HCT116 (cell line): ENCODE measurements at regions not wholly inside any gene's neighbourhood (a gene's known extent, or its start where the extent isn't known, plus 50 kb on each side); places are given as distances from the start of the nearest gene placed in this dataset.

Experiments used
- ATAC-seq: fragments of 200-7000 bp; cut with Tn5 transposase; 2 replicates; pipeline ENCODE4 v1.9.1; 2020; ENCODE audit warnings: mild to moderate bottlenecking, moderate library complexity
- BruUV-seq: library from RNA; stranded (reverse); fragments of 400-500 nt; replicated peaks from 2 replicates; lab custom pipeline; 2021; lab: Mats Ljungman, UMichigan
- CTCF ChIA-PET: fragments of 300-600 bp; sonication (Branson Sonifier 250); formaldehyde crosslinking; loops from one replicate; lab custom pipeline; 2021; ENCODE audit warnings: antibody characterized with exemption; lab: Charles Lee
- POLR2A ChIA-PET: fragments of 300-600, 350-600 bp; sonication (Branson Sonifier 250); formaldehyde crosslinking; loops from one replicate; lab custom pipeline; 2021; ENCODE audit warnings: antibody characterized with exemption; lab: Charles Lee
- RAD21 ChIA-PET, 2 experiments: fragments of 300-600 bp; sonication (Branson Sonifier 250); formaldehyde crosslinking; loops; one replicate each; lab custom pipeline; 2023; ENCODE audit warnings: low total read pairs in 2 of 2; ENCODE audit not compliant: uncharacterized antibody in 2 of 2, unreplicated experiment in 2 of 2, low non-redundant PET in 1 of 2; lab: Charles Lee
- DNase-seq: peaks from one replicate; pipeline ENCODE4 v3.0.0-alpha.2; 2010; ENCODE audit warnings: low read depth, low spot score
- H2AFZ ChIP-seq: fragments of 200-600 bp; shearing (Covaris generic), sonication (generic); 2 replicates; pipeline ENCODE4 v1.6.1; 2017; ENCODE audit warnings: low read depth, mixed run types, mixed read lengths, antibody characterized with exemption, low read length; ENCODE audit not compliant: poor library complexity, severe bottlenecking
- H3K27ac ChIP-seq: 2 replicates; pipeline ENCODE4 v1.5.1; 2012; ENCODE audit warnings: low read depth, low read length
- H3K27me3 ChIP-seq: fragments of 200-600 bp; sonication (generic); 2 replicates; pipeline ENCODE4 v1.6.1; 2016; ENCODE audit warnings: mixed run types, low read length, mixed read lengths; ENCODE audit not compliant: insufficient read depth
- H3K36me3 ChIP-seq, 2 experiments: fragments of 200-500 bp in 1 of 2; fragments of 200-600 bp in 1 of 2; sonication (Bioruptor generic) in 1 of 2; sonication (generic) in 1 of 2; 2 replicates each; pipeline versions ENCODE4 v1.5.1 to v1.6.1; 2014 to 2016; ENCODE audit warnings: low read length in 2 of 2, inconsistent platforms in 1 of 2, mixed read lengths in 1 of 2, mixed run types in 1 of 2; ENCODE audit not compliant: insufficient read depth in 2 of 2, control insufficient read depth in 1 of 2
- H3K4me1 ChIP-seq, 2 experiments: fragments of 200-600 bp in 1 of 2; sonication (generic) in 1 of 2; 2 replicates each; pipeline versions ENCODE4 v1.5.1 to v1.6.1; 2012 to 2017; ENCODE audit warnings: low read length in 2 of 2, inconsistent platforms in 1 of 2, mild to moderate bottlenecking in 1 of 2, mixed read lengths in 1 of 2, mixed run types in 1 of 2, moderate library complexity in 1 of 2; ENCODE audit not compliant: insufficient read depth in 2 of 2, control insufficient read depth in 1 of 2
- H3K4me2 ChIP-seq: fragments of 200-600 bp; sonication (generic); 2 replicates; pipeline ENCODE4 v1.6.1; 2017; ENCODE audit warnings: mixed run types, low read length, mixed read lengths
- H3K4me3 ChIP-seq, 2 experiments: fragments of 200-600 bp in 1 of 2; sonication (generic) in 1 of 2; replicated peaks in 1 of 2; 2 replicates each; pipeline ENCODE4 v1.5.1; 2011 to 2016; ENCODE audit warnings: low read length in 2 of 2, control low read depth in 1 of 2, low read depth in 1 of 2, mild to moderate bottlenecking in 1 of 2, mixed read lengths in 1 of 2, mixed run types in 1 of 2
- H3K79me2 ChIP-seq: fragments of 200-600 bp; sonication (generic); 2 replicates; pipeline ENCODE4 v1.6.1; 2017; ENCODE audit warnings: mild to moderate bottlenecking, mixed run types, low read length, moderate library complexity, mixed read lengths; ENCODE audit not compliant: insufficient read depth
- H3K9ac ChIP-seq: fragments of 200-600 bp; sonication (generic); 2 replicates; pipeline ENCODE4 v1.6.1; 2016; ENCODE audit warnings: low read length, mixed read lengths
- H3K9me2 ChIP-seq: fragments of 200-600 bp; sonication (generic), shearing (Covaris generic); 2 replicates; pipeline ENCODE4 v1.6.1; 2017; ENCODE audit warnings: mixed run types, mild to moderate bottlenecking, moderate library complexity; ENCODE audit not compliant: insufficient read depth
- H3K9me3 ChIP-seq, 2 experiments: fragments of 200-500 bp in 1 of 2; fragments of 200-600 bp in 1 of 2; sonication (Bioruptor generic) in 1 of 2; sonication (generic) in 1 of 2; 2 replicates each; pipeline ENCODE4 v1.6.1; 2014 to 2017; ENCODE audit warnings: low read length in 2 of 2, mixed read lengths in 2 of 2, inconsistent platforms in 1 of 2, low read depth in 1 of 2, mild to moderate bottlenecking in 1 of 2, mixed run types in 1 of 2, moderate library complexity in 1 of 2; ENCODE audit not compliant: control insufficient read depth in 1 of 2, insufficient read depth in 1 of 2
- H4K20me1 ChIP-seq: fragments of 200-600 bp; sonication (generic), shearing (Covaris generic); 2 replicates; pipeline ENCODE4 v1.6.1; 2017; ENCODE audit warnings: mixed run types, mild to moderate bottlenecking, moderate library complexity; ENCODE audit not compliant: insufficient read depth
- CBX3 ChIP-seq: IDR thresholded peaks from 2 replicates; pipeline ENCODE4 v1.6.1; 2012; ENCODE audit warnings: low read depth
- CEBPB ChIP-seq: IDR thresholded peaks from 2 replicates; pipeline ENCODE4 v1.6.1; 2012; ENCODE audit warnings: low read depth
- EGR1 ChIP-seq: IDR thresholded peaks from 2 replicates; pipeline ENCODE4 v1.6.1; 2012; ENCODE audit warnings: low read depth
- ELF1 ChIP-seq: IDR thresholded peaks from 2 replicates; pipeline ENCODE4 v1.6.1; 2012; ENCODE audit warnings: low read depth, borderline replicate concordance
- EZH2 ChIP-seq: fragments of 200-600 bp; sonication (generic); IDR thresholded peaks from 2 replicates; pipeline ENCODE4 v1.6.1; 2017; ENCODE audit warnings: antibody characterized with exemption, mixed run types
- EZH2phosphoT487 ChIP-seq: fragments of 200-600 bp; IDR thresholded peaks from 2 replicates; pipeline ENCODE4 v1.6.1; 2018; ENCODE audit warnings: antibody characterized with exemption, borderline replicate concordance
- FOSL1 ChIP-seq: IDR thresholded peaks from 2 replicates; pipeline ENCODE4 v1.6.1; 2012; ENCODE audit warnings: low read depth
- JUND ChIP-seq: IDR thresholded peaks from 2 replicates; pipeline ENCODE4 v1.6.1; 2012
- POLR2AphosphoS5 ChIP-seq: IDR thresholded peaks from 2 replicates; pipeline ENCODE4 v1.6.1; 2011; ENCODE audit warnings: mild to moderate bottlenecking, low read depth, low read length, moderate library complexity
- SIN3A ChIP-seq: IDR thresholded peaks from 2 replicates; pipeline ENCODE4 v1.6.1; 2012; ENCODE audit warnings: low read depth
- SP1 ChIP-seq: IDR thresholded peaks from 2 replicates; pipeline ENCODE4 v1.6.1; 2012; ENCODE audit warnings: low read depth
- TCF7L2 ChIP-seq: IDR thresholded peaks from 2 replicates; pipeline ENCODE4 v1.7.0; 2011; ENCODE audit warnings: borderline replicate concordance, inconsistent platforms; ENCODE audit not compliant: insufficient read depth, insufficient read length; ENCODE audit errors: extremely low read depth
- YY1 ChIP-seq: IDR thresholded peaks from 2 replicates; pipeline ENCODE4 v1.6.1; 2011; ENCODE audit warnings: low read length, low read depth, moderate library complexity, mild to moderate bottlenecking; ENCODE audit not compliant: insufficient replicate concordance; ENCODE audit errors: extremely low read depth
- intact Hi-C: fragments of 100-400 bp; cut with micrococcal nuclease; formaldehyde crosslinking; loops from 2 replicates; pipeline ENCODE4 v1.10.0; 2022
- TF ChIP-seq, protein P1 (sequence below), 3 experiments: fragments of 200-600 bp in 1 of 3; sonication (generic) in 1 of 3; IDR thresholded peaks in 2 of 3; conservative IDR thresholded peaks in 1 of 3; 2 replicates each; pipeline ENCODE4 v1.5.1; 2012 to 2017; ENCODE audit warnings: low read depth in 2 of 3, low read length in 2 of 3, antibody characterized with exemption in 1 of 3, borderline replicate concordance in 1 of 3, control low read depth in 1 of 3, mild to moderate bottlenecking in 1 of 3, mixed read lengths in 1 of 3, mixed run types in 1 of 3, moderate library complexity in 1 of 3; ENCODE audit not compliant: insufficient read depth in 1 of 3

DNA sequence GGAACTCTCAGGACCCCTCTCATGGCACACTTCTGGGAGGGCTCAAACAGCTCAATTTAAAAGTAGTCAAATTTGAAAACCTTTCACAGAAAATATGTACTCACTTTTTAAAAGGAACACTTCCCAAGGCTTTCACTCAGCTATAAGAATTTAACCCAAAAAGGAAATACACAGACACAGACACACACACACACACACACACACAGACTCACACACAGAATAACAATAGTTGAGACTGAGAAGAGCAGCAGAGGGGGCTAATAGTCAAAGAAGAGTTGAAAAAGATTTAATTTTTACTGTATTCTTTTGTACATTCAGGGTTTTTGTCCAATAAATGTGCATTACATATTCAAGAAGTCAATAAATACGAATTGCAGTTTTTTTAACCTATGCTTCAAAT, 211.4 kb downstream of the HACE1 start:
- Histone ChIP-seq H3K9ac (no peak overlapping the region), H2AFZ (no peak overlapping the region), H3K36me3 (no peaks in the 10 kb centered on the region), H3K27ac (no peak overlapping the region), H3K4me2 (no peak overlapping the region), H4K20me1 (no peaks in the 10 kb centered on the region), H3K4me3 (no peak overlapping the region), H3K9me2 (no peaks in the 10 kb centered on the region), H3K27me3 (no peaks in the 10 kb centered on the region), H3K9me3 (no peaks in the 10 kb centered on the region), H3K79me2 (no peaks in the 10 kb centered on the region), H3K4me1 (no peaks in the 10 kb centered on the region)
- no peak for DNase-seq
- no peak for ATAC-seq
- ChIA-PET RAD21 (no interaction called here), CTCF (no interaction called here), POLR2A (no interaction called here)
- no peak for TF ChIP-seq CBX3
- TF ChIP-seq POLR2AphosphoS5, result no peak
- no peak for TF ChIP-seq EGR1
- no peak for TF ChIP-seq SP1
- TF ChIP-seq EZH2phosphoT487, result no peak
- no peak for TF ChIP-seq SIN3A
- TF ChIP-seq, protein P1, sequence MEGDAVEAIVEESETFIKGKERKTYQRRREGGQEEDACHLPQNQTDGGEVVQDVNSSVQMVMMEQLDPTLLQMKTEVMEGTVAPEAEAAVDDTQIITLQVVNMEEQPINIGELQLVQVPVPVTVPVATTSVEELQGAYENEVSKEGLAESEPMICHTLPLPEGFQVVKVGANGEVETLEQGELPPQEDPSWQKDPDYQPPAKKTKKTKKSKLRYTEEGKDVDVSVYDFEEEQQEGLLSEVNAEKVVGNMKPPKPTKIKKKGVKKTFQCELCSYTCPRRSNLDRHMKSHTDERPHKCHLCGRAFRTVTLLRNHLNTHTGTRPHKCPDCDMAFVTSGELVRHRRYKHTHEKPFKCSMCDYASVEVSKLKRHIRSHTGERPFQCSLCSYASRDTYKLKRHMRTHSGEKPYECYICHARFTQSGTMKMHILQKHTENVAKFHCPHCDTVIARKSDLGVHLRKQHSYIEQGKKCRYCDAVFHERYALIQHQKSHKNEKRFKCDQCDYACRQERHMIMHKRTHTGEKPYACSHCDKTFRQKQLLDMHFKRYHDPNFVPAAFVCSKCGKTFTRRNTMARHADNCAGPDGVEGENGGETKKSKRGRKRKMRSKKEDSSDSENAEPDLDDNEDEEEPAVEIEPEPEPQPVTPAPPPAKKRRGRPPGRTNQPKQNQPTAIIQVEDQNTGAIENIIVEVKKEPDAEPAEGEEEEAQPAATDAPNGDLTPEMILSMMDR (IDR thresholded peaks at IDR 0.05 in 2 of 3, conservative IDR thresholded peaks at IDR 0.05 in 1 of 3; ENCODE audit: borderline replicate concordance in 1 of 3, insufficient read depth in 1 of 3, low read depth in 2 of 3, low read length in 2 of 3), result no peak
- TF ChIP-seq ELF1, result no peak
- intact Hi-C loops, result no loop called here
- no TSS peak for BruUV-seq

DNA sequence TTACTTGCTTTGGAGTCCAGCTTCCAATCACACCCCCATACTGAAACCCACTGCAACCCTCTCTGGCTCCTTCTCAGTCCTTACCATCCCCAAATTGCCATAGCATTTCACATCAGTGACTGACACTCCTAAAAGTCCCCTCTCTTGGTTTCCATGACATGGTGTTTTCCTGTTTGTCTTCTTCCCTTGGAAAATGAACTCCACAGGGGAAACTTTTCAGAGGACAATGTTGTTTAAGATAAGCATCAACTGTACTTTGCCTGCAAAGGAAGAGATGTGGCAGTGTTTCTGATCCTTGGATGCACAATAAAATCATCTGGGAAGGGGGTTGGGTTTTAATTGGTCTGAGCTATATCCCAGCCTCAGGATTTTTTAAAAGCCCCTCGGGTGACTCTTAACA, 214.9 kb downstream of the HACE1 start:
- Histone ChIP-seq H3K36me3 (no peaks in the 10 kb centered on the region), H3K4me2 (no peak overlapping the region), H3K27me3 (no peaks in the 10 kb centered on the region), H3K79me2 (no peaks in the 10 kb centered on the region), H3K4me3 (no peak overlapping the region), H3K9me3 (no peaks in the 10 kb centered on the region), H3K4me1 (no peaks in the 10 kb centered on the region), H3K9ac (no peak overlapping the region), H2AFZ (no peak overlapping the region), H4K20me1 (no peaks in the 10 kb centered on the region), H3K9me2 (no peaks in the 10 kb centered on the region), H3K27ac (no peak overlapping the region)
- no peak for ATAC-seq
- ChIA-PET POLR2A (no interaction called here), CTCF (no interaction called here), RAD21 (no interaction called here)
- no peak for DNase-seq
- intact Hi-C loops, result no loop called here
- no TSS peak for BruUV-seq
- TF ChIP-seq CEBPB, result no peak
- no peak for TF ChIP-seq SIN3A
- no peak for TF ChIP-seq EGR1
- TF ChIP-seq, protein P1 (IDR thresholded peaks at IDR 0.05 in 2 of 3, conservative IDR thresholded peaks at IDR 0.05 in 1 of 3; ENCODE audit: borderline replicate concordance in 1 of 3, insufficient read depth in 1 of 3, low read depth in 2 of 3, low read length in 2 of 3), result no peak
- no peak for TF ChIP-seq TCF7L2
- no peak for TF ChIP-seq JUND
- no peak for TF ChIP-seq FOSL1
- no peak for TF ChIP-seq SP1
- no peak for TF ChIP-seq YY1
- TF ChIP-seq EZH2, result no peak
